ENCODE measurements at regions not wholly inside any gene's neighbourhood (a gene's known extent, or its start where the extent isn't known, plus 50 kb on each side); places are given as distances from the start of the nearest gene placed in this dataset.

- TF ChIP-seq, protein P1, sequence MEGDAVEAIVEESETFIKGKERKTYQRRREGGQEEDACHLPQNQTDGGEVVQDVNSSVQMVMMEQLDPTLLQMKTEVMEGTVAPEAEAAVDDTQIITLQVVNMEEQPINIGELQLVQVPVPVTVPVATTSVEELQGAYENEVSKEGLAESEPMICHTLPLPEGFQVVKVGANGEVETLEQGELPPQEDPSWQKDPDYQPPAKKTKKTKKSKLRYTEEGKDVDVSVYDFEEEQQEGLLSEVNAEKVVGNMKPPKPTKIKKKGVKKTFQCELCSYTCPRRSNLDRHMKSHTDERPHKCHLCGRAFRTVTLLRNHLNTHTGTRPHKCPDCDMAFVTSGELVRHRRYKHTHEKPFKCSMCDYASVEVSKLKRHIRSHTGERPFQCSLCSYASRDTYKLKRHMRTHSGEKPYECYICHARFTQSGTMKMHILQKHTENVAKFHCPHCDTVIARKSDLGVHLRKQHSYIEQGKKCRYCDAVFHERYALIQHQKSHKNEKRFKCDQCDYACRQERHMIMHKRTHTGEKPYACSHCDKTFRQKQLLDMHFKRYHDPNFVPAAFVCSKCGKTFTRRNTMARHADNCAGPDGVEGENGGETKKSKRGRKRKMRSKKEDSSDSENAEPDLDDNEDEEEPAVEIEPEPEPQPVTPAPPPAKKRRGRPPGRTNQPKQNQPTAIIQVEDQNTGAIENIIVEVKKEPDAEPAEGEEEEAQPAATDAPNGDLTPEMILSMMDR (IDR thresholded peaks at IDR 0.05), result no peak
- TF ChIP-seq, protein P2, sequence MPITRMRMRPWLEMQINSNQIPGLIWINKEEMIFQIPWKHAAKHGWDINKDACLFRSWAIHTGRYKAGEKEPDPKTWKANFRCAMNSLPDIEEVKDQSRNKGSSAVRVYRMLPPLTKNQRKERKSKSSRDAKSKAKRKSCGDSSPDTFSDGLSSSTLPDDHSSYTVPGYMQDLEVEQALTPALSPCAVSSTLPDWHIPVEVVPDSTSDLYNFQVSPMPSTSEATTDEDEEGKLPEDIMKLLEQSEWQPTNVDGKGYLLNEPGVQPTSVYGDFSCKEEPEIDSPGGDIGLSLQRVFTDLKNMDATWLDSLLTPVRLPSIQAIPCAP (CRISPR knock-in tag; IDR thresholded peaks at IDR 0.05), result no peak
- TF ChIP-seq TEAD4 (CRISPR knock-in tag; IDR thresholded peaks at IDR 0.05) (no peak), RELA (CRISPR knock-in tag; IDR thresholded peaks at IDR 0.05; ENCODE audit: borderline replicate concordance) (no peak), TEAD1 (CRISPR knock-in tag; IDR thresholded peaks at IDR 0.05) (no peak)
Measured at GRCh38 chr21:31803039-31804007, 69.5 kb upstream of the HUNK start.

Measured in WTC11 (cell line).